ENCODE measurements at regions not wholly inside any gene's neighbourhood (a gene's known extent, or its start where the extent isn't known, plus 50 kb on each side); places are given as distances from the start of the nearest gene placed in this dataset.

- no peak for TF ChIP-seq CTCF (IDR thresholded peaks at IDR 0.05)
- TF ChIP-seq POLR2A (IDR thresholded peaks at IDR 0.05), result no peak
- no peak overlapping the region for H3K4me3 ChIP-seq (ENCODE audit: low read depth, poor library complexity, severe bottlenecking)
- 95 to 97% methylated on average over 3 of the region's 3 CpGs for WGBS, 2 donors
- DNase-seq (ENCODE audit: low spot score in 2 of 2), result no peak
- intact Hi-C loops (cut with DNase I; ENCODE audit: low total_unique reads), result no loop called here
Observed at GRCh38 chr10:33809732-33810131, 475.3 kb upstream of the NRP1 start.

- no peak overlapping the region for H3K4me3 ChIP-seq (ENCODE audit: low read depth, poor library complexity, severe bottlenecking)
- intact Hi-C loops (cut with DNase I; ENCODE audit: low total_unique reads), result no loop called here
- DNase-seq (ENCODE audit: low spot score in 2 of 2), result no peak
- 89 to 91% methylated on average over 9 of the region's 9 CpGs for WGBS, 2 donors
- TF ChIP-seq CTCF (IDR thresholded peaks at IDR 0.05) (no peak), POLR2A (IDR thresholded peaks at IDR 0.05) (no peak)
Observed at GRCh38 chr10:33808475-33808874, 474.0 kb upstream of the NRP1 start.

- TF ChIP-seq POLR2A (IDR thresholded peaks at IDR 0.05), result no peak
- no peak for TF ChIP-seq CTCF (IDR thresholded peaks at IDR 0.05)
- 88 to 93% methylated on average over 11 of the region's 11 CpGs for WGBS, 2 donors
Observed at GRCh38 chr10:33807531-33808359, 473.3 kb upstream of the NRP1 start.

GRCh38 chr10:33805831-33806230 lies 471.4 kb upstream of the NRP1 start:
- DNase-seq (ENCODE audit: low spot score in 2 of 2), result no peak
- no peak overlapping the region for H3K4me3 ChIP-seq (ENCODE audit: low read depth, poor library complexity, severe bottlenecking)
- TF ChIP-seq CTCF (IDR thresholded peaks at IDR 0.05), result no peak
- no peak for TF ChIP-seq POLR2A (IDR thresholded peaks at IDR 0.05)
- 97 to 98% methylated on average over 2 of the region's 2 CpGs for WGBS, 2 donors
- intact Hi-C loops (cut with DNase I; ENCODE audit: low total_unique reads), result no loop called here

More at GRCh38 chr10:33807531-33808359, 473.3 kb upstream of the NRP1 start:
- intact Hi-C loops (cut with DNase I; ENCODE audit: low total_unique reads), result no loop called here
- no peak overlapping the region for H3K4me3 ChIP-seq (ENCODE audit: low read depth, poor library complexity, severe bottlenecking)
- no peak for DNase-seq (ENCODE audit: low spot score in 2 of 2)

GRCh38 chr10:33804584-33804983 lies 470.1 kb upstream of the NRP1 start:
- WGBS, 2 donors, result 77 to 84% methylated on average over 10 of the region's 10 CpGs
- no peak for DNase-seq (ENCODE audit: low spot score in 2 of 2)
- H3K4me3 ChIP-seq (ENCODE audit: low read depth, poor library complexity, severe bottlenecking), result no peak overlapping the region
- intact Hi-C loops (cut with DNase I; ENCODE audit: low total_unique reads), result no loop called here
- no peak for TF ChIP-seq CTCF (IDR thresholded peaks at IDR 0.05)
- TF ChIP-seq POLR2A (IDR thresholded peaks at IDR 0.05), result no peak

GRCh38 chr10:33803248-33803647 lies 468.8 kb upstream of the NRP1 start:
- DNase-seq (ENCODE audit: low spot score in 2 of 2), result no peak
- no peak overlapping the region for H3K4me3 ChIP-seq (ENCODE audit: low read depth, poor library complexity, severe bottlenecking)
- WGBS, 2 donors, result 83 to 95% methylated on average over 3 of the region's 3 CpGs
- TF ChIP-seq CTCF (IDR thresholded peaks at IDR 0.05), result no peak
- TF ChIP-seq POLR2A (IDR thresholded peaks at IDR 0.05), result no peak
- intact Hi-C loops (cut with DNase I; ENCODE audit: low total_unique reads), result no loop called here
